Mucosa of descending colon (tissue), 3 donors: ENCODE measurements at regions not wholly inside any gene's neighbourhood (a gene's known extent, or its start where the extent isn't known, plus 50 kb on each side); places are given as distances from the start of the nearest gene placed in this dataset.

Source experiments
- ATAC-seq: fragments of 200-7000 bp; cut with Tn5 transposase; one replicate; pipeline ENCODE4 v1.9.1; 2020; ENCODE audit warnings: mild to moderate bottlenecking, moderate library complexity
- DNase-seq, 3 donors: peaks; one replicate each; pipeline ENCODE4 v3.0.0-alpha.2; 2020
- H3K36me3 ChIP-seq: fragments of 200-600 bp; one replicate; pipeline ENCODE4 v1.8.0; 2021; ENCODE audit warnings: low read depth, mild to moderate bottlenecking
- H3K4me1 ChIP-seq: fragments of 200-600 bp; one replicate; pipeline ENCODE4 v1.8.0; 2021; ENCODE audit warnings: low read depth, mild to moderate bottlenecking
- H3K4me3 ChIP-seq: fragments of 200-600 bp; one replicate; pipeline ENCODE4 v1.8.0; 2021; ENCODE audit warnings: mild to moderate bottlenecking
- H3K9me3 ChIP-seq: fragments of 200-600 bp; one replicate; pipeline ENCODE4 v1.8.0; 2021; ENCODE audit warnings: mild to moderate bottlenecking
- intact Hi-C, 2 donors: fragments of 100-400 bp; cut with DNase I in 1 of 2; cut with micrococcal nuclease in 1 of 2; formaldehyde crosslinking; loops; one replicate each; pipeline versions ENCODE4 v1.11.0 to v1.11.1; 2022; cut with DNase I, micrococcal nuclease
- TF ChIP-seq, protein P1 (sequence below): fragments of 200-600 bp; IDR thresholded peaks from one replicate; pipeline ENCODE4 v1.8.0; 2022; ENCODE audit warnings: antibody characterized with exemption, mild to moderate bottlenecking
- donor health status: DM: no; HTN: no; CAD: no; lungs with moderate emphysema.
- donor health status: DM: no; HTN: no; CAD: no.
- donor health status: DM: no; HTN: yes; CAD: no.

DNA sequence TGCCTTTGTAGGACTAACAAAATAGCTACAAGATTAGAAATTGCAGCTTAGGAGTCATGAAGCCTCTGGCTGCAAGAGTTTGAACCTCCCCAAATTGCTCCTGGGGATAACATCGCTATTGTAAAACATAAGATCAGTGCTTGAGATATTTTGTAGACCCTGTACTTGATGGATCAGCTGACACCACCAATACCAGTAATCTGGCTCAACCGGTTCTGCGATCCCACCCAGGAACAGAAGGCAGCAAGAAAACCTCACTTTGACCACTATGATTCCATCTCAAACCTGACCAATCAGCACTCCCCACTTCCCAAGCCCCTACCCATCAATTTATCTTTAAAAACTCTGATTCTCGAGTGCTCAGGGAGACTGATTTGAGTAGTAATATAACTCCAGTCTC, 206.9 kb upstream of the ADRA1D start:
- no peak for DNase-seq
- H3K9me3 ChIP-seq: no peaks in the 10 kb centered on the region
- H3K36me3 ChIP-seq: no peaks in the 10 kb centered on the region
- intact Hi-C loops: loop anchor here in 1 of 2 donors (2.0 kb wide), 1 partner anchor 53 kb away; no protein-coding TSS in a partner anchor
- no peak for ATAC-seq
- H3K4me3 ChIP-seq: no peak overlapping the region
- H3K4me1 ChIP-seq: no peaks in the 10 kb centered on the region
- TF ChIP-seq, protein P1, sequence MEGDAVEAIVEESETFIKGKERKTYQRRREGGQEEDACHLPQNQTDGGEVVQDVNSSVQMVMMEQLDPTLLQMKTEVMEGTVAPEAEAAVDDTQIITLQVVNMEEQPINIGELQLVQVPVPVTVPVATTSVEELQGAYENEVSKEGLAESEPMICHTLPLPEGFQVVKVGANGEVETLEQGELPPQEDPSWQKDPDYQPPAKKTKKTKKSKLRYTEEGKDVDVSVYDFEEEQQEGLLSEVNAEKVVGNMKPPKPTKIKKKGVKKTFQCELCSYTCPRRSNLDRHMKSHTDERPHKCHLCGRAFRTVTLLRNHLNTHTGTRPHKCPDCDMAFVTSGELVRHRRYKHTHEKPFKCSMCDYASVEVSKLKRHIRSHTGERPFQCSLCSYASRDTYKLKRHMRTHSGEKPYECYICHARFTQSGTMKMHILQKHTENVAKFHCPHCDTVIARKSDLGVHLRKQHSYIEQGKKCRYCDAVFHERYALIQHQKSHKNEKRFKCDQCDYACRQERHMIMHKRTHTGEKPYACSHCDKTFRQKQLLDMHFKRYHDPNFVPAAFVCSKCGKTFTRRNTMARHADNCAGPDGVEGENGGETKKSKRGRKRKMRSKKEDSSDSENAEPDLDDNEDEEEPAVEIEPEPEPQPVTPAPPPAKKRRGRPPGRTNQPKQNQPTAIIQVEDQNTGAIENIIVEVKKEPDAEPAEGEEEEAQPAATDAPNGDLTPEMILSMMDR: no peak

DNA sequence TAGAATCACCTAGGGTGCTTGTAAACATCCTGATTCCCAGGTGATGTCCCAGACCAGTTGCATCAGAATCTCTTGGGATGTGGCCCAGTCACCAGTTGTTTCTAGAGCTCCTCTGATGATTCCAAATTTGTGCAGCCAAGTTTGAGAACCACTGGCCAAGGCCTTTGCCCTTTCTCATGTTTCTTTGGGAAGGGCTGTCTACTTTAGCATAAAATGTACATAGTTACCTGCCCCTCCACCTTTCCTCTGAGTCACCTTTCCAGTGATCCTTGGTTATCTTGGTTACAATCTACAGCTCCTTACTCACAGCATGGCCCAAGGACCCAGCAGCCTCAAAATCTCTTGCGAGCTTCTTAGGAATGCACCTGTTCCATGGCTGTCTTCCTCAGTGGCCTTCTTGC, 206.2 kb upstream of the ADRA1D start:
- Histone ChIP-seq H3K4me1 (no peaks in the 10 kb centered on the region), H3K36me3 (no peaks in the 10 kb centered on the region), H3K4me3 (no peak overlapping the region), H3K9me3 (no peaks in the 10 kb centered on the region)
- TF ChIP-seq, protein P1: no peak
- ATAC-seq (no peak), DNase-seq (no peak)
- intact Hi-C loops: no loop called here

GRCh38 chr20:4454111-4454510, 205.0 kb upstream of the ADRA1D start:
- Histone ChIP-seq H3K9me3 (no peaks in the 10 kb centered on the region), H3K36me3 (no peaks in the 10 kb centered on the region), H3K4me3 (no peak overlapping the region), H3K4me1 (no peaks in the 10 kb centered on the region)
- TF ChIP-seq, protein P1: no peak
- ATAC-seq: no peak
- intact Hi-C loops: no loop called here
- no peak for DNase-seq

DNA sequence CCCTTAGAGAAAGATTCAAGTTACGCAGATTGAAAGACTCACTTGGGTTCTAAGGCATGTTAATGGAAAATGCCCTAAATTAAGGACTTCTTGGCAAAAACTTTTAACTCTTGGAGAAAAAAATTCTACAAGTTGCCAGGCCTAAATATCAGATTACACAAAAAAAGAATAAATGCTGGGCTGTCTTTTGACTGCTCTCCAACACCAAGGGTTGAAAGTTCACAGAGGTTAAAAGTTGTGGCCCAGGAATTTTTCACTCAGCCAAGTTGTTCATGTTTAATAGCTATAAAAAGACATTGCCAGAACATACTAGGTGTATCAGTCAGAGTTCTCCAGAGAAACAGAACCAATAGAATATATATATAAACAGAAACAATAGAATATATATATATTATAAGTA, 204.3 kb upstream of the ADRA1D start:
- intact Hi-C loops: no loop called here
- H3K9me3 ChIP-seq: no peaks in the 10 kb centered on the region
- ATAC-seq: no peak
- no peaks in the 10 kb centered on the region for H3K4me1 ChIP-seq
- TF ChIP-seq, protein P1: no peak
- no peak overlapping the region for H3K4me3 ChIP-seq
- no peaks in the 10 kb centered on the region for H3K36me3 ChIP-seq
- DNase-seq: no peak

DNA sequence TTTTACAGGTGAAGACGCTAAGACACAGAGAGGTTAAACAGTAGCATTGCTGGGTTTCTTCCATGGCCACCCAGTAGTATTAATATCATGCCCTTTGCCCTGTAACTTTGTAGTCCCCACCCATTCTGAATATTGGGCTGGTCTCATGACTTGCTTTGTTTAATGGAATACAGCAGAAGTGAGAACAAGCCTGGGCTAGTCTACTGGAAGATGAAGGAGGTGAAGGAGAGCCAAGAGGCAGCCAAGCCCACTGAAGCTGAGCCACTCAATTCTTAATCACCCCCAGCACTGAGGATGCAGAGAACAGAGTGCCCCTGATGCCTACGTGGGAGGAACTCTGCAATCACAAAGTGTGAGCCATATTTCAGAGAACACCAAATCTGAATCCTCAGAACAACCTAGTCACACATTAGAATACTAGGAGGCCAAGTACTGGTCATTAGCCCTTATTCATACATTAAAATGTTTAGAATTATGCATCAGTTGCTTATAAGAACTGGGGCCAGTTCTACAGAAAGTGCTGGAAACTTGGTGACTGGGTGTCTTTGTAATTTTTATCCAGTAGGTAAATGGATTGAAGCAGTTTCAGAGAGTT, 202.5 kb upstream of the ADRA1D start:
- intact Hi-C loops: no loop called here
- Histone ChIP-seq H3K4me1 (no peaks in the 10 kb centered on the region), H3K4me3 (no peak overlapping the region), H3K36me3 (no peaks in the 10 kb centered on the region), H3K9me3 (no peaks in the 10 kb centered on the region)
- TF ChIP-seq, protein P1: no peak
- DNase-seq (no peak), ATAC-seq (no peak)
